HEK293T (cell line): ENCODE measurements at regions not wholly inside any gene's neighbourhood (a gene's known extent, or its start where the extent isn't known, plus 50 kb on each side); places are given as distances from the start of the nearest gene placed in this dataset.
"Not testable (repeated sequence)": the region's sequence is repeated elsewhere in the genome, so short reads cannot be mapped to it uniquely, and the experiment has no call there.

ENCODE experiments used
- CTCF ChIA-PET: fragments of 350-600 bp; formaldehyde crosslinking; extraction: SDS; loops from one replicate; lab custom pipeline; 2021; ENCODE audit warnings: antibody characterized with exemption, inconsistent platforms; lab: Yijun Ruan, JAX
- POLR2A ChIA-PET: fragments of 350-600 bp; formaldehyde crosslinking; extraction: SDS; loops from one replicate; lab custom pipeline; 2020; ENCODE audit warnings: antibody characterized with exemption, inconsistent platforms; lab: Yijun Ruan, JAX
- DNase-seq: peaks from one replicate; pipeline ENCODE4 v3.0.0; 2012; ENCODE audit warnings: mixed read lengths; ENCODE audit errors: extremely low spot score
- ARNT ChIP-seq: fragments of 450-650 bp; IDR thresholded peaks from 2 replicates; pipeline ENCODE4 v1.6.1; 2017; ENCODE audit warnings: mild to moderate bottlenecking
- BHLHE40 ChIP-seq: fragments of 450-650 bp; IDR thresholded peaks from 2 replicates; pipeline ENCODE4 v1.6.1; 2016; ENCODE audit warnings: mild to moderate bottlenecking, moderate library complexity, borderline replicate concordance
- CTBP1 ChIP-seq: fragments of 450-650 bp; IDR thresholded peaks from 2 replicates; pipeline ENCODE4 v1.6.1; 2016; ENCODE audit warnings: borderline replicate concordance
- ELF4 ChIP-seq: fragments of 450-650 bp; IDR thresholded peaks from 2 replicates; pipeline ENCODE4 v1.6.1; 2017; ENCODE audit warnings: antibody characterized with exemption
- FOXA1 ChIP-seq: fragments of 450-650 bp; IDR thresholded peaks from 2 replicates; pipeline ENCODE4 v1.6.1; 2016; ENCODE audit warnings: mild to moderate bottlenecking
- FOXK2 ChIP-seq: fragments of 450-650 bp; IDR thresholded peaks from 2 replicates; pipeline ENCODE4 v1.6.1; 2016; ENCODE audit warnings: mild to moderate bottlenecking
- FOXM1 ChIP-seq: fragments of 450-650 bp; IDR thresholded peaks from 2 replicates; pipeline ENCODE4 v1.6.1; 2017; ENCODE audit warnings: mild to moderate bottlenecking, borderline replicate concordance
- HDGF ChIP-seq: fragments of 450-650 bp; IDR thresholded peaks from 2 replicates; pipeline ENCODE4 v1.6.1; 2017; ENCODE audit warnings: antibody characterized with exemption, borderline replicate concordance
- L3MBTL2 ChIP-seq: fragments of 450-650 bp; conservative IDR thresholded peaks from 2 replicates; pipeline ENCODE4 v1.6.1; 2016; ENCODE audit warnings: mild to moderate bottlenecking
- LEF1 ChIP-seq: fragments of 450-650 bp; IDR thresholded peaks from 2 replicates; pipeline ENCODE4 v1.6.1; 2017; ENCODE audit warnings: mild to moderate bottlenecking, borderline replicate concordance
- NFRKB ChIP-seq: fragments of 450-650 bp; IDR thresholded peaks from 2 replicates; pipeline ENCODE4 v1.6.1; 2016; ENCODE audit warnings: mild to moderate bottlenecking, moderate library complexity
- SP1 ChIP-seq: fragments of 450-650 bp; IDR thresholded peaks from 2 replicates; pipeline ENCODE4 v1.6.1; 2017
- SUZ12 ChIP-seq: fragments of 450-650 bp; IDR thresholded peaks from 2 replicates; pipeline ENCODE4 v1.6.1; 2016; ENCODE audit warnings: mild to moderate bottlenecking
- TARDBP ChIP-seq: fragments of 450-650 bp; IDR thresholded peaks from 2 replicates; pipeline ENCODE4 v1.6.1; 2016
- ZNF384 ChIP-seq: fragments of 450-650 bp; IDR thresholded peaks from 2 replicates; pipeline ENCODE4 v1.6.1; 2016
- TF ChIP-seq, protein P1 (sequence below): fragments of 450-650 bp; IDR thresholded peaks from 2 replicates; pipeline ENCODE4 v1.6.1; 2016

DNA sequence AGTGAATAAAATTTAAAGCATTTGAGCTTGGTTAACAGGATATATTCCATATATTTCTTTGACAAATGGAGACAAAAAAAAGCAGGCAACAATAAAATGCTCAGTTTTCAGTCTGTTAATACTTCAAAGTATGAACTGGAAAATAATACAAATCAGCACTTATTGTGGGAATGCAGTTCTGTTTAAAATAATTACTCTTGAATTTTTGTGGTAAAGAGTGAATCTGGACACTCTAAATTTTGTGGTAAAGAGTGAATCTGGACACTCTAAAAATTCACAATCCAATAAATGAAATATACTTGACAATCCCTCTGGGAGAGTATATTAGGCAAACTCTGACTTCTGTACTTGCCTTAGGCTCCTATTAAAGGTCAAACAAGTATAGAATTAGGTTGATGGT, 141.9 kb upstream of the RASA1 start:
- CTCF ChIA-PET, result no interaction called here
- TF ChIP-seq HDGF (no peak), FOXK2 (no peak)
- no peak for DNase-seq
- POLR2A ChIA-PET, result no interaction called here

DNA sequence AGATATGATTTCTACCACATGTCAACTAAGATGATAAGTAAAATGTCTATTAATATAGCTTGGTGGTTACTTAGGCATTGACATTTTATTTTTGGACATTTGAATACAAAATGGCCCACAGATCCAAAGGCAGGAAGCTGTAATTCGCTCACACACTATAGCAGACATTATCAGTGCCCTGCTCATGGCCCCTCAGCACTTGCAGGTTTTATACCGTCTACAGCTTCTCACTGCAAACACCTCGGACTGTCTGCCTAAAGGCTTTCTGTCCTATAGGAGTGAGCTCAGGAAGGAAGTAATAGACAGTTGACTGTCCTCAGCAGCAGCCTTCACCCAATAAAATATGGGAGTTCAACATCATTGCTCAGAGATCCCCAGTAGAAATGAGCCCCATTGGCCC, 140.8 kb upstream of the RASA1 start:
- ChIA-PET CTCF (no interaction called here), POLR2A (no interaction called here)
- DNase-seq, result no peak
- TF ChIP-seq LEF1, result no peak
- no peak for TF ChIP-seq ELF4

DNA sequence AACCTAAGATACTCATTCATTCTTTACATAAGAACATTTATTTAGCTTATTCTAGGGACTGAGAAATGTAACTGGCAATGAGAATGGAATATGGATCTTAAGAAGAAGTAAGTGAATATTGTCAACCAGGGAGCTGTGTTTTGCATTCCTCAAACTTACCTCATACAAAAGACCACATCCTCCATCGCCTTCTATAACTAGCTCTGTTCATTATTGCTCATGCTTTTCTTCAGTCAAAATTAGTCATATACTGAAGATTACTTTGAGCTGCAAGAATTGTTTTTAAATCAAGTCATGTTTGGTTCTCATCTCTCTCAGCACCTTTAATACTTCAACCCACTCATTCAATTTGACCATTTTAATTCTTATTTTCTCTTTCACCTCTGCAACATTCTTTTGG, 140.3 kb upstream of the RASA1 start:
- CTCF ChIA-PET, result no interaction called here
- POLR2A ChIA-PET, result no interaction called here
- no peak for DNase-seq
- no peak for TF ChIP-seq BHLHE40
- no peak for TF ChIP-seq HDGF
- no peak for TF ChIP-seq FOXA1
- TF ChIP-seq SUZ12, result no peak
- TF ChIP-seq L3MBTL2, result no peak
- TF ChIP-seq, protein P1, sequence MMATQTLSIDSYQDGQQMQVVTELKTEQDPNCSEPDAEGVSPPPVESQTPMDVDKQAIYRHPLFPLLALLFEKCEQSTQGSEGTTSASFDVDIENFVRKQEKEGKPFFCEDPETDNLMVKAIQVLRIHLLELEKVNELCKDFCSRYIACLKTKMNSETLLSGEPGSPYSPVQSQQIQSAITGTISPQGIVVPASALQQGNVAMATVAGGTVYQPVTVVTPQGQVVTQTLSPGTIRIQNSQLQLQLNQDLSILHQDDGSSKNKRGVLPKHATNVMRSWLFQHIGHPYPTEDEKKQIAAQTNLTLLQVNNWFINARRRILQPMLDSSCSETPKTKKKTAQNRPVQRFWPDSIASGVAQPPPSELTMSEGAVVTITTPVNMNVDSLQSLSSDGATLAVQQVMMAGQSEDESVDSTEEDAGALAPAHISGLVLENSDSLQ, result no peak
- TF ChIP-seq FOXM1, result no peak
- TF ChIP-seq ARNT, result no peak
- no peak for TF ChIP-seq ZNF384
- no peak for TF ChIP-seq CTBP1
- no peak for TF ChIP-seq LEF1
- no peak for TF ChIP-seq SP1
- TF ChIP-seq TARDBP, result no peak
- TF ChIP-seq NFRKB, result no peak
- TF ChIP-seq FOXK2, result no peak
- no peak for TF ChIP-seq ELF4

DNA sequence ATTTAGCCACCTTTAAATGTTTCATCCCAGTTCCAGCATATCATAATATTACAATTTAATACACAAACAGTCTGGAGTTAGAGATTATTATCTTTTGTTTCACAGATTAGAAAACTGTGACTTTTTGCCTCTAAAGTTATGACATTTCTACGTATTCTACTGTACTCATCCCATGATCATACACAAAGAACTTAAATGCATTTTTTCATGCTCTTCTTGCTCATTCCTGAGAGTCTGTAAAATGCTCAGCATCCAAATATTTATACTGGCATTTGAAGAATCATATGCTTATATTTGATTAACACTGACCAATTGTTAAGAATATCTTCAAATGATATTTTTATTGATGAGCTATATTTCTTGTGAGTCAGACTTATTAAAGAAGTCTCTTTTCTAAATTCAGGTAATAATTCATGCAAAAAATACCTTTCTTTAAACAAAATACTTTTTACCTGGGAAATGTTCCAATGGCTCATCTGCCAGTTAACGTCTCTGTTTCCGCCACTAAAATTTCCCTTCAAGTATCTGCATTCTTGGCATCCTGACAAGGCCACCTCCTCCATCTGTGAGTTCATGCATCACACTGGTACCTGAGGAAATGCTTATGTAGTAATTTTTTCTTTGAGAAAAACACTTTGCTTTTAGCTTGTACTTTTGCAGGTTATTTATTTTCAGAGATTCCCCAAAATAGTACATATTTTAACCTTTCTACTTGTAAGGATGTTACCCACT, 139.6 kb upstream of the RASA1 start:
- ChIA-PET POLR2A (no interaction called here), CTCF (no interaction called here)
- DNase-seq, result no peak
- TF ChIP-seq FOXA1 (no peak), FOXK2 (no peak), BHLHE40 (no peak), ZNF384 (no peak), CTBP1 (no peak), ARNT (no peak), HDGF (no peak), L3MBTL2 (no peak), FOXM1 (no peak), ELF4 (no peak), LEF1 (no peak), NFRKB (no peak), SP1 (no peak), TARDBP (no peak), SUZ12 (no peak)
- TF ChIP-seq, protein P1, result no peak

DNA sequence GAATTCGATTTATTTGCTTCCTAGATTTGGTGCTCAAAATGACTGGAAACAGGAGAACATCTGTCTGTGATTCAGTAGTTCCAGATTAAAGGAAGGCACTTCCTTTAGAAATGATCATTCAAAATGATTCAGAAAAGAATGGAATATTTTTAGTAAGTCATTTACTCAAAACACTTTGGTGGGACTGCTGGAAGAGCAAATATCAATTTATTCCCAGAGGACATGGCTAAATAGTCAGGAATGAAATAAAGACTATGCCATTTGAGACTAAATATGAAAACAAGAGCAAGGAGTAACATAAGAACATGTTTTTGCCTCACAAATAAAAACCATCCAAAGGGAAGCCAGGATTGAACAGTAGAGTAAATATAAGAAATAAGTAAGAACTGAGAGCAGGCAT, 138.6 kb upstream of the RASA1 start:
- ChIA-PET POLR2A (no interaction called here), CTCF (no interaction called here)
- no peak for DNase-seq
- TF ChIP-seq ARNT, result no peak
- no peak for TF ChIP-seq FOXK2
- no peak for TF ChIP-seq ELF4
- no peak for TF ChIP-seq FOXM1
- no peak for TF ChIP-seq ZNF384
- no peak for TF ChIP-seq NFRKB
- TF ChIP-seq TARDBP, result no peak
- TF ChIP-seq HDGF, result no peak
- TF ChIP-seq, protein P1, result no peak
- no peak for TF ChIP-seq L3MBTL2
- TF ChIP-seq SUZ12, result no peak
- TF ChIP-seq SP1, result no peak
- no peak for TF ChIP-seq CTBP1
- TF ChIP-seq FOXA1, result no peak
- no peak for TF ChIP-seq BHLHE40
- TF ChIP-seq LEF1, result no peak

DNA sequence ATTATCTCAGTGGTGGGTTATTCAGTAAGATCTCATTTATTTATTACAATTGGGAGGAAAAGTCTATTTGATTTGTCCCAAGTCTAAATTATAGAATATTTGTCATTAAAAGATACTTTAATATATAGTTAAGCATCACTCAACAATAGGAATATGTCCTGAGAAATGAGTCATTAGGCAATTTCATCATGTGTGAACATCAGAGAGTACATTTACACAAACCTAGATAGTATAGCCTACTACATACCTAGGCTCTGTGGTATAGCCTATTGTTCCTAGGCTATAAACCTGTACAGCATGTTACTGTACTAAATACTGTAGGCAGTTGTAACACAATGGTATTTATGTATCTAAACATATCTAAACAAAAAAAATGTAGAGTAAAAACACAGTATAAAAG, 135.0 kb upstream of the RASA1 start:
- no peak for DNase-seq
- TF ChIP-seq HDGF, result no peak
- TF ChIP-seq TARDBP, result no peak
- TF ChIP-seq NFRKB, result no peak
- TF ChIP-seq ZNF384, result no peak
- TF ChIP-seq BHLHE40, result no peak
- TF ChIP-seq CTBP1, result no peak
- no peak for TF ChIP-seq ARNT
- CTCF ChIA-PET, result no interaction called here
- POLR2A ChIA-PET, result no interaction called here

DNA sequence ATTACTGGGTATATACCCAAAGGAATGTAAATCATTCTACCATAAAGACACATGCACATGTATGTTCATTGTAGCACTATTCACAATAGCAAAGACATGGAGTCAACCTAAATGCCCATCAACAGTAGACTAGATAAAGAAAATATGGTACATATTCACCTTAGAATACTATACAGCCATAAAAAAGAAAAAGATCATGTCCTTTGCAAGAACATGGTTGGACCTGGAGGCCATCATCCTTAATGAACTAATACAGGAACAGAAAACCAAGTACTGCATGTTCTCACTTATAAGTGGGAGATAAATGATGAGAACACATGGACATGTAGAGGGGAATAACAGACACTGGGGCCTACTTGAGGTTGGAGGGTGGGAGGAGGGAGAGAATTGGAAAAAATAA, 133.2 kb upstream of the RASA1 start:
- DNase-seq, CTCF ChIA-PET, POLR2A ChIA-PET: not testable (repeated sequence)
